ENCODE measurements at regions not wholly inside any gene's neighbourhood (a gene's known extent, or its start where the extent isn't known, plus 50 kb on each side); places are given as distances from the start of the nearest gene placed in this dataset.

GRCh38 chrX:103149652-103150051, 56.7 kb upstream of the NXF3 start:
- ATAC-seq (no peak), DNase-seq (ENCODE audit: low read depth, low spot score) (no peak)
- BruUV-seq (replicated peaks): no TSS peak
- POLR2A ChIA-PET: no interaction called here
- H2AFZ ChIP-seq (ENCODE audit: low read depth, low read length, poor library complexity, severe bottlenecking): no peak overlapping the region
- intact Hi-C loops (cut with micrococcal nuclease): no loop called here
- H4K20me1 ChIP-seq (ENCODE audit: insufficient read depth): no peaks in the 10 kb centered on the region
- TF ChIP-seq CEBPB (IDR thresholded peaks at IDR 0.05; ENCODE audit: low read depth) (no peak), POLR2A (IDR thresholded peaks at IDR 0.05; ENCODE audit: borderline replicate concordance, extremely low read depth, insufficient read depth, insufficient read length) (no peak), CBX3 (IDR thresholded peaks at IDR 0.05; ENCODE audit: low read depth) (no peak), ZBTB33 (IDR thresholded peaks at IDR 0.05; ENCODE audit: extremely low read depth, insufficient replicate concordance, low read length) (no peak), ELF1 (IDR thresholded peaks at IDR 0.05; ENCODE audit: borderline replicate concordance, low read depth) (no peak), EZH2 (IDR thresholded peaks at IDR 0.05) (no peak), MAX (IDR thresholded peaks at IDR 0.05) (no peak), SP1 (IDR thresholded peaks at IDR 0.05; ENCODE audit: low read depth) (no peak), ZFX (IDR thresholded peaks at IDR 0.05) (no peak), POLR2AphosphoS5 (IDR thresholded peaks at IDR 0.05; ENCODE audit: low read depth, low read length) (no peak), EZH2phosphoT487 (IDR thresholded peaks at IDR 0.05; ENCODE audit: borderline replicate concordance) (no peak), SIN3A (IDR thresholded peaks at IDR 0.05; ENCODE audit: low read depth) (no peak), REST (IDR thresholded peaks at IDR 0.05; ENCODE audit: low read depth) (no peak), CTCF (IDR thresholded peaks at IDR 0.05 in 2 of 3, conservative IDR thresholded peaks at IDR 0.05 in 1 of 3; ENCODE audit: borderline replicate concordance in 1 of 3, insufficient read depth in 1 of 3, low read depth in 2 of 3, low read length in 2 of 3) (no peak), FOSL1 (IDR thresholded peaks at IDR 0.05; ENCODE audit: low read depth) (no peak), ATF3 (IDR thresholded peaks at IDR 0.05) (no peak), EGR1 (IDR thresholded peaks at IDR 0.05; ENCODE audit: low read depth) (no peak)
- no peaks in the 10 kb centered on the region for H3K9me2 ChIP-seq (ENCODE audit: insufficient read depth)
- RAD21 ChIA-PET (ENCODE audit: low non-redundant PET in 1 of 2, low total read pairs in 2 of 2, uncharacterized antibody in 2 of 2, unreplicated experiment in 2 of 2): no interaction called here
- H3K27me3 ChIP-seq (ENCODE audit: insufficient read depth, low read length): no peaks in the 10 kb centered on the region
- H3K79me2 ChIP-seq (ENCODE audit: insufficient read depth, low read length): no peaks in the 10 kb centered on the region
- peaks cover 12 to 21% of the 10 kb centered on the region in 2 experiments for H3K4me1 ChIP-seq (ENCODE audit: control insufficient read depth in 1 of 2, insufficient read depth in 2 of 2, low read length in 2 of 2)
- no peak overlapping the region for H3K27ac ChIP-seq (ENCODE audit: low read depth, low read length)
- no peaks in the 10 kb centered on the region for H3K36me3 ChIP-seq (ENCODE audit: control insufficient read depth in 1 of 2, insufficient read depth in 2 of 2, low read length in 2 of 2)
- H3K9ac ChIP-seq (ENCODE audit: low read length): no peak overlapping the region
- H3K9me3 ChIP-seq (ENCODE audit: control insufficient read depth in 1 of 2, insufficient read depth in 1 of 2, low read depth in 1 of 2, low read length in 2 of 2): no peaks in the 10 kb centered on the region
- CTCF ChIA-PET: no interaction called here
- H3K4me2 ChIP-seq (ENCODE audit: low read length): no peak overlapping the region
- no peak overlapping the region for H3K4me3 ChIP-seq (replicated peaks in 1 of 2; ENCODE audit: low read depth in 1 of 2, low read length in 2 of 2)
